Mesodermal cell (in vitro differentiated cells): ENCODE measurements at regions not wholly inside any gene's neighbourhood (a gene's known extent, or its start where the extent isn't known, plus 50 kb on each side); places are given as distances from the start of the nearest gene placed in this dataset.

Source experiments
- H3K27ac ChIP-seq: 2 replicates; pipeline ENCODE4 v1.7.0; 2013; ENCODE audit warnings: mild to moderate bottlenecking, low read depth, low read length, moderate library complexity; ENCODE audit not compliant: severe bottlenecking
- H3K36me3 ChIP-seq: 2 replicates; pipeline ENCODE4 v1.7.1; 2013; ENCODE audit warnings: mild to moderate bottlenecking, low read length, moderate library complexity; ENCODE audit not compliant: control insufficient read depth, insufficient read depth
- H3K4me1 ChIP-seq: one replicate; pipeline ENCODE4 v1.7.1; 2013; ENCODE audit warnings: mild to moderate bottlenecking, low read length; ENCODE audit not compliant: insufficient read depth, control insufficient read depth, poor library complexity, severe bottlenecking
- H3K4me3 ChIP-seq: 2 replicates; pipeline ENCODE4 v1.7.0; 2013; ENCODE audit warnings: low read length, control low read depth, mild to moderate bottlenecking; ENCODE audit not compliant: insufficient read depth, poor library complexity, severe bottlenecking; ENCODE audit errors: extremely low read depth
- H3K9me3 ChIP-seq: 2 replicates; pipeline ENCODE4 v1.7.1; 2013; ENCODE audit warnings: mild to moderate bottlenecking, low read length, moderate library complexity; ENCODE audit not compliant: control insufficient read depth
- WGBS, 2 experiments: methylation state at CpG; one replicate each; pipeline ENCODE4 v1.1.5; 2013; ENCODE audit warnings: missing lambda C conversion rate in 2 of 2; ENCODE audit not compliant: insufficient coverage in 2 of 2; 5-methylcytosine and 5-hydroxymethylcytosine counted together

DNA sequence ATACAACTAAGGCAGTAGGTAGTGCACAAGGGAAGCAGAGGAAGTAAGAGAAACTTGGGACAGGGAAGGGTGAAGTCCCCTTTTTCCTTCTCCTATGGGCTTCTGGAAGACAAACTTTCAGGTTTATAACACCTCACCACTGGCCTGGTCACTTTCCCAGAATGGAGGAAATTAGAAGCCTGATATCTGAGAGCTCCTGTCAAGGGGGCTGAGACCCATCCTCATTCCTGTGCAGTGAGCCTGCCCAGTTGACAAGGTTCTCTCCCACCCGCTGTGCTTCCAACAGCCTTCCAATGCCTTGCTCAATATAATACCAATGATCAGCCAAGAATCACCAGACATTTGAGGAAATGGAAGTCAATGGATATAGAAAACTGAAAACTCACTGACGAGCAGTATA, 100.4 kb upstream of the YPEL5 start:
- Histone ChIP-seq H3K9me3 (no peaks in the 10 kb centered on the region), H3K36me3 (no peaks in the 10 kb centered on the region), H3K27ac (no peak overlapping the region), H3K4me1 (no peaks in the 10 kb centered on the region), H3K4me3 (no peak overlapping the region)
- WGBS, 2 experiments, result 100% methylated on average over 1 of the region's 2 CpGs

DNA sequence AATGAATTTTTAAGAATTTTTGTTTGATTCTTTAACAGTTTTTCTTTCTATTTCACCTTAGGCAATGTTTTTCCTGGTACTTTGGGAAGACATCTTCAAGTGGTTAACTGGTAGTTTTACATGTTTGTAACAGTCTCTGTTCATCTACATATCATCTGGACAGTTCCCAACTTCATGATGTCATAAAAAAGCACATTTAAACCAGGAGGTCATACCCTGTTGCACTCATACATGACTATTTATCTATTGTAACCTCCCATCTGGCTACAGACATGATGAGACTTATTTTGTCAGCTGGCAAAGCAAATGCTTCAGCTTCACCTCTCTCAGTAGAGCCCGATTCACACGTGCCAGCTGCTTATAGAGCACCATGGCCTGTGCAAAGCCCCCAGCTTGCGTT, 99.8 kb upstream of the YPEL5 start:
- H3K4me1 ChIP-seq, result no peaks in the 10 kb centered on the region
- WGBS, 2 experiments, result 81 to 95% methylated on average over 2 to 3 of the region's 3 CpGs
- no peak overlapping the region for H3K27ac ChIP-seq

DNA sequence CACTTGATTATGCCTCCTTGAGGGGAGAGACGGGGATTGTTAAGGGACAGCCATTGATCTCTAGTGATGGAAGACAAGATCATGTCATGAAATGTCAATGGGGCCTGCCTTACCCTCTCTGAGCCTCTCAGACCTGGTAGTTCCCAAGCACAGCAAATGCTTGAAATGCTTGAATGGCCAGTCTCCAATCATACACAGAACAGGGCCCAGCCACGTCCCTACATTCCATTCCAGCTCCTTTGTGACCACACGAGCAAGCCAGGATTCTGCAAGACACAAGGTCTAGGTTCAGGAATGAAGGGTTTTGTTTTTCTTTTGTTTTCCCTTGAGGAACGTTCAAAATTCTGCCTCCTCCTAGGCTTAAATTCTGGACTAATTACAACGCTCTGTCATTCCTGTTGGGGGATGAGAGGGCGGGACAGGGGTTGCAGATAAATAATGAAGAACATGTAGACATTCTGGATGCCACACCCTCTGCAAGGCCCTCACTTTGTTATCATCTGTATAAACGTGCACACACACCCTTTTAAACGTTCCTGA, 98.1 kb upstream of the YPEL5 start:
- Histone ChIP-seq H3K36me3 (no peaks in the 10 kb centered on the region), H3K27ac (no peak overlapping the region), H3K4me1 (no peaks in the 10 kb centered on the region), H3K4me3 (no peak overlapping the region), H3K9me3 (no peaks in the 10 kb centered on the region)
- 82 to 88% methylated on average over 1 to 3 of the region's 8 CpGs for WGBS, 2 experiments

More for the DNA sequence above, 99.8 kb upstream of the YPEL5 start:
- Histone ChIP-seq H3K9me3 (no peaks in the 10 kb centered on the region), H3K4me3 (no peak overlapping the region), H3K36me3 (no peaks in the 10 kb centered on the region)

DNA sequence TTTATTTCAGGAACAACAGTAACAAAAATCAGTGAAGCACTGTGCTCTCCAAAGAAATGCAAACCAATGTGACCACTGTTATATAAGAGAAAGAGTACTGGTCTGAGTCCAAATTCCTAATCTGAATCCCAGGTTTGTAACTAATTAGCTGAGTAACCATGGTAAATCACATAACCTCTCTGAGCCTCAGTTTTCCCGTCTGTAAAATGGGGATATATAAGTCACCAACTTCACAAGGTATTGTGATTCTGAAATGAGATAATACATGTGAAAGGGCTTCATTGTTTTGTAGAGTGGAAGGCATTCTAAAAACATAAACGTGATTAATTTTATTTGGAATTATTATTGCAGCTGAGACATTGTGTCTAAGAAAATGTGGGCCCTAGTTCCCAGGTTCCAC, 91.3 kb upstream of the YPEL5 start:
- Histone ChIP-seq H3K4me1 (no peaks in the 10 kb centered on the region), H3K9me3 (no peaks in the 10 kb centered on the region), H3K27ac (no peak overlapping the region), H3K36me3 (no peaks in the 10 kb centered on the region), H3K4me3 (no peak overlapping the region)
- 91 to 100% methylated on average over 1 of the region's 2 CpGs for WGBS, 2 experiments

DNA sequence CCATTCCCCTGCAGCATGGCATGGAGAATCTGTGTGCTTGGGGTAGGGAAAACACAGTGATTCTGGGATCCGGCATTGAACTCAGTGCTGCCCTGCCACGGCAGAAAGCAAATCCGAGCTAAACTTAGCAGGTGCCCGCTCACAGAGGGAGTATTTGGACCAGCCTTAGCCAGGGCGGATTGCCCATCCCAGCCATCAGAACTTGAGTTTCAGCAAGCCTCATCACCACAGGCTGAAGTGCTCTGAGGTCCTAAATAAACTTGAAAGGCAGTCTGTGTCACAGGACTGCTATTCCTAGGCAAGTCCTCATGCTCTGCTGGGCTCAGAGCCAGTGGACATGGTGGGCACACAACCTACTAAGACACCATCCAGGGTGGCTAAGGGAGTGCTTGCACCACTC, 86.2 kb upstream of the YPEL5 start:
- no peaks in the 10 kb centered on the region for H3K4me1 ChIP-seq
- WGBS, 2 experiments, result 67 to 87% methylated on average over 3 to 5 of the region's 5 CpGs
- no peaks in the 10 kb centered on the region for H3K36me3 ChIP-seq

DNA sequence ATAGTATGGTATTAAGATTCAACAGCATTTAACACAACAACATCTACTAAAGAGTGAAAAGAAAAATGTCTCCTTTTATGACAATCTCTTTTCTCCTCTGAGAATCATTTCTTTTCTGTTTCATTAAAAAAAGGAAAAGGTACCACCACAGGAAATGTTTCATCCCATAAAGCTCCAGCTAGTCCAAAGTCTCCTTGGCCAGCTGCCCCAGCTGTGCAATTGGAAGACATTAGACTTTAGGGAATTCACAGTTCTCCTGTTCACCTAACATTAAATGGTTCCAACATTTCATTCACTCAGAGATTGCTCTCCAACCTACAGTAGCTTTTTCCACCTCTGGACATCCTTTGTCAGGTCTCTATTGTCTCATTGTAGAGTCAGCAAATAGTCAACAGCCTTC, 78.7 kb upstream of the YPEL5 start:
- no peaks in the 10 kb centered on the region for H3K4me1 ChIP-seq
- no peaks in the 10 kb centered on the region for H3K9me3 ChIP-seq
- H3K4me3 ChIP-seq, result no peak overlapping the region
- H3K36me3 ChIP-seq, result no peaks in the 10 kb centered on the region
- H3K27ac ChIP-seq, result no peak overlapping the region

More for the DNA sequence above, 86.2 kb upstream of the YPEL5 start:
- Histone ChIP-seq H3K9me3 (no peaks in the 10 kb centered on the region), H3K27ac (no peak overlapping the region), H3K4me3 (no peak overlapping the region)

DNA sequence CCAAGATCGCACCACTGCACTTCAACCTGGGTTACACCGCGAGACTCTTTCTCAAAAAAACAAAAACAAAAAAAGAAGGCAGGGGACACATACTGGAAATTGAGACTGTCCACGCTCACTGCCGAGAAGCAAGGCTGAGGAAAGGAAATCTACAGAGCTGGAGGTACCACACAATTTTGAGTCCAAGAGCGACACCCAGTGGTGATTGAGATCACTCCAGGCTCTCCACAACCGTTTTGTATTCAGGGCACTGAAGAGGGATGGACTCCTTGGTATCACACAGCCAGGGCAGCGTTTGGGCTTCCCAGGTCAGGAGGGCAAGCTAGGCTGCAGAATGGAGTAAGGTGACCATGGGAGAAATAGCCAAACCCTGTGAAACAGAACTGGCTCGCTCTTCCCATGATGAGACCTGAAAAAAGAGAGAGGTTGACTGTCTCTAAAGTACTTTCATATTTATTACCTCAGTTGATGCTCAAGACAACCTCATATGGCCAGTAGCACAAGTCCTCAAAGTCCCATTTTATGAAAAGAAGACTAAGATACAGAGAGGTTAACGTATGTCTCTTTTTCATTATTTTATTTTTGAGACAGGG, 74.5 kb upstream of the YPEL5 start:
- 25 to 33% methylated on average over 6 to 7 of the region's 10 CpGs for WGBS, 2 experiments
- Histone ChIP-seq H3K27ac (no peak overlapping the region), H3K9me3 (no peaks in the 10 kb centered on the region), H3K4me1 (no peaks in the 10 kb centered on the region), H3K4me3 (no peak overlapping the region), H3K36me3 (no peaks in the 10 kb centered on the region)

DNA sequence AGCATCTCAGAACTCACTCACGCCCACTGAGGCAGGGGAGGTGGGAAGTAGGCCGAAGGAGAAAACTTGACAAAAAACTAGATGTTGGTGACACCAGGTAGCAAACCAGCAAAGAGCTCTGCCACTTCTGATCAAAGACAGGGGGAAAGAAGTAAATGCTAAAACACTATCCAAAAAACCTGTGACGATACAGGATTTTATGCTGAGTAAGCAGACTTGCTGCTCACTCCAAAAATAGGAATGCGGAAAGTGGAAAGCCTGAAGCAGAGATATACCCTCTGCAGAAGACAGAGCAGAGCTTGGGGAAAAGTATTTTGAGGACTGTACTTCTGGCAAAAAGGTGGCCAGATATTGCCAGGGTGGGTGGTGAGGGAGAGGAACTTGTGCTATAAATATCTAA, 73.3 kb upstream of the YPEL5 start:
- no peaks in the 10 kb centered on the region for H3K4me1 ChIP-seq
- no peaks in the 10 kb centered on the region for H3K9me3 ChIP-seq
- no peak overlapping the region for H3K4me3 ChIP-seq
- WGBS, 2 experiments, result 78 to 85% methylated on average over 4 of the region's 4 CpGs
- no peaks in the 10 kb centered on the region for H3K36me3 ChIP-seq
- H3K27ac ChIP-seq, result no peak overlapping the region

DNA sequence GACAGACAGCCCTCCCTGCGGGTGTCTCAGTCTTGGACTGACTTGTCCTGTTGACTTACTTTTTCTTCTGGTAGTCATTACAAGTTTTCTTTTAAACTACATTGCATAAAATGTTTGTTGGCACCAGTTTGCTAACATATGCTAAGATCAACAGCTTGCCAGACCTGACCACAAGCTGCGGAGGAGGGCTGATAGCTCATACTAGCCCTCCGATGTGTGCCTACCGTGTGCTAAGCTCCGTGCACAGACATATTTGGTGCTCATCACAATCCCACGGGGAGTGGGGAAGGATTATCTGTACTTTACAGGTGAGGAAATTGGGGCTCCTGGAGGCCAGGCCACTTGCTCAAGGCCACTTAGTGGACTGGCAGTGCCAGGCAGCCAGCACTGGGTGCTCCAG, 72.8 kb upstream of the YPEL5 start:
- Histone ChIP-seq H3K27ac (no peak overlapping the region), H3K4me3 (no peak overlapping the region), H3K4me1 (no peaks in the 10 kb centered on the region), H3K9me3 (no peaks in the 10 kb centered on the region), H3K36me3 (no peaks in the 10 kb centered on the region)
- 92 to 100% methylated on average over 3 to 6 of the region's 6 CpGs for WGBS, 2 experiments

DNA sequence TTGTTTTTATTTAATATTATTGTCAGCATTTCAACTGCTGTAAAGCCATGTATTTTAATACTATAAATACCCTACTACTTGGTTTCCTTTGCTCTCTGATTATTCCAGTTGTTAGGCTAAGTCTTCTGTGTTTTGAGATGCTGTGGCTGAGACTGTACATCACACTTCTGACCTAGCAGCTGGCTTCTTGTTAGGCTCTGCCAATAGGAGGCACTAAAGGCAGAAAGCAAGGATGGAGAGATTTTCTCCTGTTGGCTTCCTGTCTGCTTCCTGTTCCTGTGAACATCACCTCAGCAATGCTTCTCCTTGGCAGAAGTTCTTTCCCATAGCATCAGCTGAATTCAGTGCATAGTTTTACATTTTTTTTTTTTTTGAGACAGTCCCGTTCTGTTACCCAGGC, 68.3 kb upstream of the YPEL5 start:
- Histone ChIP-seq H3K36me3 (no peaks in the 10 kb centered on the region), H3K4me1 (no peaks in the 10 kb centered on the region), H3K4me3 (no peak overlapping the region), H3K27ac (no peak overlapping the region), H3K9me3 (no peaks in the 10 kb centered on the region)
- 100% methylated on average over 1 of the region's 1 CpG; no CpG with 5 or more reads in 1 of the 2 experiments for WGBS, 2 experiments

DNA sequence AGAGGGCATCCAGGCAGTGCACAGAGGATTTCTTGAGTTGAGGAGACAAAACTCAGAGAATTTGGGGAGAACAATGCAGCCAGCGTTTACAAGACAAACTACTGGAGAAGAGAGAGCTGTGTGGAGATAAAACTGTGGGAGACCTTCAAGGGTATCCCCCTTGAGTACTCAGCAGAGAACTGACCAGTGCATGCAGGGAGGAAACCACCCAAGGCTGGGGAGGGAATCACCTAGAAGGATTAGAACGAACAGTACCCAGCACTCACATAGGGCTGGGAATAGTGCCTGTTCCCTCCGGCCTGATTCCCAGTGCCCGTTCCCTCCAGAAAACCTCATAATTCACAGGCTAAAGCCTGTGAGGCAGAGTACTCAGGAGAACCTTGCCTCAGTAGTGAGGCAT, 61.9 kb upstream of the YPEL5 start:
- Histone ChIP-seq H3K27ac (no peak overlapping the region), H3K4me1 (no peaks in the 10 kb centered on the region), H3K9me3 (no peaks in the 10 kb centered on the region), H3K4me3 (no peak overlapping the region), H3K36me3 (no peaks in the 10 kb centered on the region)
- WGBS, 2 experiments, result 76 to 80% methylated on average over 3 to 4 of the region's 4 CpGs
